ENCODE measurements at regions not wholly inside any gene's neighbourhood (a gene's known extent, or its start where the extent isn't known, plus 50 kb on each side); places are given as distances from the start of the nearest gene placed in this dataset.

DNA sequence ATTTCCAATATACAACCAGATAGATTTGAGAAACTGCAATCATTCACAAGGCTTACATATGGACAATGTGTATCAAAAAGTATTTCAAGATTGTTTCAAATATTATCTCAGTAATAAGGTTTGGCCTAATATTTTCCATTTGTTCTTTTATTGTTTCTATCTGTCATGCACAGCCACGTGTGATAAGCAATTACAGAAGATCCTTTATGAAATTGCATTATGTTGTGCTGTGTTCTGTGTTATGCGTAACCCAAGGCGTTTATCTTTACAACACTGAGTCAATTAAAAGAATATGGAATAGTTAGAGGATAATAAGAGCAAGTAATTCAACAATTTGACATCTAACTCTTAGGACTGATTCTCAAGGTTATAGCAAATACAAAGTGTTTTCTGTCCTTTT is 1009.3 kb upstream of the PRMT6 start:
- no peak for TF ChIP-seq POLR2AphosphoS5 (IDR thresholded peaks at IDR 0.05; ENCODE audit: low read depth, low read length)
- no peak for TF ChIP-seq POLR2A (IDR thresholded peaks at IDR 0.05; ENCODE audit: low read depth, low read length)
- no peak for TF ChIP-seq TAF1 (IDR thresholded peaks at IDR 0.05; ENCODE audit: borderline replicate concordance, low read depth, low read length)
